ENCODE measurements at regions not wholly inside any gene's neighbourhood (a gene's known extent, or its start where the extent isn't known, plus 50 kb on each side); places are given as distances from the start of the nearest gene placed in this dataset.
"Not testable (repeated sequence)": the region's sequence is repeated elsewhere in the genome, so short reads cannot be mapped to it uniquely, and the experiment has no call there.

DNA sequence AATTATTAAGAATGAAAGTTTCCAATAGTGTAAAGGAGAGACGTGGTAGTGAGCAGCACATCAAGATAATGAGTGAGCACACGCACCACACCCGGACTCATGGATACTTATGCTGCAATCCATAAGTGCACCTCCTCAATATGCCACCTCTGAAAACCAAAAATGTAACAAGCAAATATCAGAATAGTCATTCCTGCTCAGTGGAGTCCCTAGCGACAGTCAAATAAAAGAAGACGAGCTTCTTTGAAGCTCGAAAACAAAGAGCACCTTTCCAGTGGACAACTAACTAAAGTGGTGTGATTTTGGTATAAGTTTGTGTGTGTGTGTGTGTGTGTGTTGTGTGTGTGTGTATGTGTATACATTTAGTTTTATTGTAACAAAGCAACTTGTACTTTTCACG, 241.3 kb downstream of the DEPDC1B start:
- TF ChIP-seq, protein P1, sequence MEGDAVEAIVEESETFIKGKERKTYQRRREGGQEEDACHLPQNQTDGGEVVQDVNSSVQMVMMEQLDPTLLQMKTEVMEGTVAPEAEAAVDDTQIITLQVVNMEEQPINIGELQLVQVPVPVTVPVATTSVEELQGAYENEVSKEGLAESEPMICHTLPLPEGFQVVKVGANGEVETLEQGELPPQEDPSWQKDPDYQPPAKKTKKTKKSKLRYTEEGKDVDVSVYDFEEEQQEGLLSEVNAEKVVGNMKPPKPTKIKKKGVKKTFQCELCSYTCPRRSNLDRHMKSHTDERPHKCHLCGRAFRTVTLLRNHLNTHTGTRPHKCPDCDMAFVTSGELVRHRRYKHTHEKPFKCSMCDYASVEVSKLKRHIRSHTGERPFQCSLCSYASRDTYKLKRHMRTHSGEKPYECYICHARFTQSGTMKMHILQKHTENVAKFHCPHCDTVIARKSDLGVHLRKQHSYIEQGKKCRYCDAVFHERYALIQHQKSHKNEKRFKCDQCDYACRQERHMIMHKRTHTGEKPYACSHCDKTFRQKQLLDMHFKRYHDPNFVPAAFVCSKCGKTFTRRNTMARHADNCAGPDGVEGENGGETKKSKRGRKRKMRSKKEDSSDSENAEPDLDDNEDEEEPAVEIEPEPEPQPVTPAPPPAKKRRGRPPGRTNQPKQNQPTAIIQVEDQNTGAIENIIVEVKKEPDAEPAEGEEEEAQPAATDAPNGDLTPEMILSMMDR (IDR thresholded peaks at IDR 0.05): no peak
- no peak for DNase-seq (ENCODE audit: low spot score)
- no peak for ATAC-seq (ENCODE audit: low FRiP score)

DNA sequence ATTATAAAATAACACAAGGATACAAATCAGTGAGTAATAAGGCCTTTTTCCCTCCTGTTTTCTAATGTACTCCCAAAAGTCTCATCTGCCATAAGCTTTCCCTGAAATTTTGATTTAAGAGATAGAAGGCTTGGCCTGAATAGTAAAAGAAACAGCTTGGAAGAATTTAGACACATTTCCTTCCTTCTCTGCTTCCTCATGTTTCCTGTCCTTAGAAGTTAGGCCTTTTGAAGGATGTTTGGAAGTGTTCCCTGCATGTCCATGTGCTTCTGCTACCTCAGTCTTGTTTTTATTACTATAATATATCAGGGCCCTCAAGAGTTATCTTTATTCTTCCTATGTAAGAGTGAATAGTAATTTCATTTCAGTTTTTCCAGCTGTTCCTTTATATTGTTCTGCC, 242.7 kb downstream of the DEPDC1B start:
- TF ChIP-seq, protein P1 (IDR thresholded peaks at IDR 0.05): no peak
- DNase-seq (ENCODE audit: low spot score) (no peak), ATAC-seq (ENCODE audit: low FRiP score) (no peak)

DNA sequence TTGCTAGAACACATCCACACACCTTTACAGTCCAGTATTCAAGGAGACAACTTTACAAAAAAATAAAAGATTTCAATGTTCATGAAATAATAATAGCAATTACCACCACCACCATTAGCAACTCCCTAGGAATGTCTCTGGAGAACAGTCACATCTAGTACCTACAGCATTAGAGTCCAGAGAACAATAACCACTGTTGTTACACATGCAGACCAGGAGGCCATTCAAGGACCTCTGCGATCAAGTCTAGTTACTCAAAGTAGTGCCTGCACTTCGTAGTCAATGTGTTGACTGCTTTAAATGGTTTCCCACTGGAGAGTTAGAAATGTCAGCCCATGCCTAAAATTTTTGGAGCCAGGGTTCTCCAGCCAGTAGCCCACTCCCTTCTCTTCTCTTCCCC, 244.4 kb downstream of the DEPDC1B start:
- ATAC-seq (ENCODE audit: low FRiP score): no peak
- TF ChIP-seq, protein P1 (IDR thresholded peaks at IDR 0.05): no peak
- DNase-seq (ENCODE audit: low spot score): no peak

DNA sequence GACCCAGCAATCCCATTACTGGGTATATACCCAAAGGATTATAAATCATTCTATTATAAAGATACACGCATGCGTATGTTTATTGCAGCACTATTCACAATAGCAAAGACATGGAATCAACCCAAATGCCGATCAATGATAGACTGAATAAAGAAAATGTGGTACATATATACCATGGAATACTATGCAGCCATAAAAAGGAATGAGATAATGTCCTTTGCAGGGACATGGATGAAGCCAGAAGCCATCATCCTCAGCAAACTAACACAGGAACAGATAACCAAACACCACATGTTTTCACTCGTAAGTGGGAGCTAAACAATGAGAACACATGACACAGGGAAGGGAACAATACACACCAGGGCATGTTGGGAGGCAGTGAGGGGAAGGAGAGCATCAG, 245.7 kb downstream of the DEPDC1B start:
- not testable (repeated sequence) for DNase-seq (ENCODE audit: low spot score); ATAC-seq (ENCODE audit: low FRiP score)

DNA sequence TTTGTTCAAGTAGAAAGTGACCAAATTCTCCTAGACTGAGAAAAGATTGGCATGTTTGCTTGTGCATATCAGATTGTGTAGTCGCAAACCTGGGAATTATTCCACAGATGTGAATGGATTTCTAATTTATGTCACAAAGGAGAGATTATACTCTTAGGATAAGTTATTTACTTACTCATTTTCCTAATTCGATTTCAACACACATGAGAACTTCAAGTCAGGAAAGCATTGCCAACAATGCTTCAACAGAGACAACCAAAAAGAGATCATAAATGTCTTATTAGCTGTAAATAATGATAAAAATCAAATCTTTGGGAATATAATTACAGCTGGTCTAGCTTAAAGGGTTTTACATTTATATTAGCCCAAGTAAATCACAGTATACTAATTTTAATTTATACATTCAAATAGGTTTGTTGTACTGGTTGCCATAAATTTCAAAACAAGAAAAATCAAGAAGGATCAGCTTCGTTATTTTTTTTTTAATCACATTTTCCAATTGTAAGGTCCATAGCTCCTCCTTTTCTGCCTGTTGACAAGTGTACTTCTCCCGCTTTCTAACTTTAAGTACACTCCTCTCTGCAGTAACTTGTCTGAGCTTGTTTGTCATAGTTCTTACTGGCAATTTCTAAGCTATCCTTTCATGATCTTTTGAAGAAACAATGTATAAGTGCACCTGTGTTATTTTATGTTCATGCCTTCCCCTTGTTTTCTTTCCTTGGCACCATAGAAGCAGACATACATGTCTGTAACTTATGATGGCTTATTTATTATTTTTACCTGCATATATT, 246.6 kb downstream of the DEPDC1B start:
- TF ChIP-seq, protein P1 (IDR thresholded peaks at IDR 0.05): no peak
- DNase-seq (ENCODE audit: low spot score) (no peak), ATAC-seq (ENCODE audit: low FRiP score) (no peak)

DNA sequence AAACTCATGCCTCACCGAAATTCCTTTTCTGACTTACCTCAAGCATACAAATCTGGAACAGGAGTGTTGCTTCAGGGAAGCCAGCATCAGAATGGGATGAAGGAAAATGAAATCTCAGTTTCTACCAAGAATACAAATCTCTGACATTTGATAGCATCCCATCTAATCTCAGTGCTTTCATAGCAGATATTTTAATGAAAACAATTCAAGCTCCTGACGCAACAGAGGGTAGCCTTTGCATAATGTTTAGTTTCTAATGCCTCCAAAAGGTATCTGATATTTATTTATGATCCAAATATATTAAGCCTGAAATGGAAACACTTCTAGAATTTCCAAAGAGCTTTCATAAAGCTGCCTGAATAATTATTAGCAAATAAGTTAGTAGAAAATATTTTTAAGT, 251.4 kb downstream of the DEPDC1B start:
- ATAC-seq (ENCODE audit: low FRiP score) (no peak), DNase-seq (ENCODE audit: low spot score) (no peak)
- TF ChIP-seq, protein P1 (IDR thresholded peaks at IDR 0.05): no peak

DNA sequence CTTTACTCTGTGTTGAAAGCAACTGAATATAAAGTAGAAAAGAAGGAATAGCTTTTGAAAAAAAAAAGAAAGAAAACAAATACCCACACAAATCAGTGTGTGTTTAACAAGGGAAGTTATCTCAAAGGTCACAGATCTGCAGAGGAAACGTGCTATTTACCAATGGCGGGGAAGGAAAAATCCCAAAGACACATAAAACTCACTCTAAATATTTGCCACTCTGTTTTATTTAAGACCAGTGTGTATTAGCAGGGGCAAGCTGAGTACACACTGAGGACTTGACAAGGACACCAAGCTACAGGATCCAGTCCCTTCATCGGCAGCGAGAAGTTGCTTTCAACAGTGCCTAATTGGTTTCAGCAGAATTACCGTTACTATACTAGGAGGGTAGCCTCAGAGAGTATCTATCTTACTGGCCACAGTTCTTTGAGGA, 252.5 kb downstream of the DEPDC1B start:
- ATAC-seq (ENCODE audit: low FRiP score): no peak
- TF ChIP-seq, protein P1 (IDR thresholded peaks at IDR 0.05): no peak
- no peak for DNase-seq (ENCODE audit: low spot score)

Data from omental fat pad (tissue), 3 donors.